ENCODE measurements at regions not wholly inside any gene's neighbourhood (a gene's known extent, or its start where the extent isn't known, plus 50 kb on each side); places are given as distances from the start of the nearest gene placed in this dataset.
"Not testable (repeated sequence)": the region's sequence is repeated elsewhere in the genome, so short reads cannot be mapped to it uniquely, and the experiment has no call there.

DNA sequence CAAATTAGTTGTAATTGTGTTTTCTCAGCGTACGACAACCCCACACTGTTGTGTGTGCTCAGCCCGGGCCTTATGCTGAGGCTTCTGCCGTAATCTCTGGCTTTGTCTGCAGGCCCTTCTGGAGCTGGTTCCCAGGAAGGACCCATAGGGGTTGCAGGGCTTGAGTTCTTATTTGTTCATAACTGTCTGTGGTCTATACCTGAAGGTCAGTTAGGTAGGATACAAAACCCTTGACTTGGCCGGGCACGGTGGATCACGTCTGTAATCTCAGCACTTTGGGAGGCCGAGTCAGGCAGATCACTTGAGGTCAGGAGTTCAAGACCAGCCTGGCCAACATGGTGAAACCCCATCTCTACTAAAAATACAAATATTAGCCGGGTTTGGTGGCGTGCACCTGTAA, 1010.2 kb downstream of the BRD1 start:
- not testable (repeated sequence) for DNase-seq (ENCODE audit: low spot score)

DNA sequence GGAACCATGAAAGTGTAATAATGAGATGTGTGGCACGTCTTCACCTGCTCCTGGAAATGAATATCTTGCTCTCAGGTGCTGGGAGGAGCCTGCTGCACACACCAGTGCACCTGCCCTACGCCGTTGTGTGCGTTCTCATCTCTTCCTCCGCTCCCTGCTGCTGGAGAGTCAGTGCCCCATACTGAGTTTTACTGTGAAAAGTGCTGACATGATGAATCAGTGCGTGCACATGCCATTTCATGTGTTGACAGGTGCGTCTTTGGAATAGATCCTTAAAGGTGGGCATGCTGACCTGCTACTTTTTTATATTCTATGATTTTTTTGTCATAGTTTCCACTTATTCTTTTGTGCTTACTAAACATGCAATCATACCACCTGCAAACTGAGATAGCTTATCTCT, 1015.8 kb downstream of the BRD1 start:
- no peak for DNase-seq (ENCODE audit: low spot score)

DNA sequence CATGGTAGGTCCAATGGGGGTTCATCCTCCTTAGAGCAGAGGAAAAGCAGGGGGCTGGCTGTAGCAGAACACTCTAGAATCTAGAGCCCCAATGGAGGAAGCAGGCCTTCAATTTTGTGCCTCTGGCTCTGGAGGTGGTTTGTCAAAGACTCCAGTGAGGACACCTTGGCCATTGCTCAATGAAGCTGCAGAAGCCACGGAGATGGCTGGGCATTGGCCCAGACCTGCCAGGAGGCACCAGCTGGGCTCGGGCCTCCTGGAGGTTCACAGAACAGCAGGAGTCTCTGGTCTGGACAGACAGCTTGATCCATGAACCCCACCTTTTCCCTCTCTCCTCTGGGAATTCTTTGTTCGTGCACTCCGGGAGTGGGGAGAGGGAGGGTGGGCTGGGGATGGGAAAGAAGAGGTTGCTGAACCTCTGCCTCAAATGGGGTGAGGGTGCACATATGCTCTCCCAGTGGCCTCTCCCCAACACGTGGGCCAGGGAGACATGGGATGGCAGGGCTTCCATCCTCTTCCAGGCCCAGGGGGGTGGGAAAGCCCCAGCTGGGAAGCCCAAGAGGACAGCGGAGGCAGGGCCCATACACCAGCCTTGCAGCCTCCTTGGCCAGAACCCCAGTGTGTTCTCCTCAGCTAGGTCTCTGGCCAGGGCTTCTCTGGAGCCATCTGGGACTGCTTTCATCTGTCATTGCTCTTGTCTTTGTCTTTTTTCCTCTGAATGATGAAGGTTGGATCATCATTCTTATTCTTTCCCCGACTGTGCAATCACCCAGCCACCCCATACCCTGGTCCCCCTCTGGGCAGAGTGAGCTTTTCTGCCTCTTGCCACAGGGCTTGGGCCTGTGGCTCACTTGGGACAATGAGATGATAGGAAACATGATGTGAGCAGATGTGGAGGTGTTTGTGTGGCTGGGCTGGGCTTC, 1019.4 kb downstream of the BRD1 start:
- DNase-seq (ENCODE audit: low spot score), result no peak

DNA sequence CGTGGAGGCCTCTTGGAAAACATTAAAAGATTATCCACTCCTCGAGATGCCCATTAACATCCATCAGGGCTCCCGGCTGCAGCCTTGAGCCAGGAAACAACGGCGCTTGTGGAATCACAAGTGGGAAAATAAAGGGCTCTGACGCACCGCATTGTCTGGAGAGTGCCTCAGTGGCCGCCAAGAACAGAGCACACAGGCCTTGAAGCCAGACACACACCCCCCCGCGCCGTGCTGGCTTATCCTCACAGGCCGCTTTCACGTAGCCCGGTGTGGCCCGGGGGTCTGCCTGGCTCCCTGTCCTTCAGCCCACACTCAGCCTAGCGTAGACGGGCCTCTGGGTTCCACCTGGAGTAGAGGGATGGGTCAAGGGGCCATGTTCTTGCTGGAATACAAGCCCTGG, 1020.5 kb downstream of the BRD1 start:
- no peak for DNase-seq (ENCODE audit: low spot score)

GRCh38 chr22:48806227-48806781, 1021.4 kb downstream of the BRD1 start:
- no peak for DNase-seq (ENCODE audit: low spot score)

- DNase-seq (ENCODE audit: low spot score), result no peak
Observed at GRCh38 chr22:48805516-48805915, 1022.2 kb downstream of the BRD1 start.

DNA sequence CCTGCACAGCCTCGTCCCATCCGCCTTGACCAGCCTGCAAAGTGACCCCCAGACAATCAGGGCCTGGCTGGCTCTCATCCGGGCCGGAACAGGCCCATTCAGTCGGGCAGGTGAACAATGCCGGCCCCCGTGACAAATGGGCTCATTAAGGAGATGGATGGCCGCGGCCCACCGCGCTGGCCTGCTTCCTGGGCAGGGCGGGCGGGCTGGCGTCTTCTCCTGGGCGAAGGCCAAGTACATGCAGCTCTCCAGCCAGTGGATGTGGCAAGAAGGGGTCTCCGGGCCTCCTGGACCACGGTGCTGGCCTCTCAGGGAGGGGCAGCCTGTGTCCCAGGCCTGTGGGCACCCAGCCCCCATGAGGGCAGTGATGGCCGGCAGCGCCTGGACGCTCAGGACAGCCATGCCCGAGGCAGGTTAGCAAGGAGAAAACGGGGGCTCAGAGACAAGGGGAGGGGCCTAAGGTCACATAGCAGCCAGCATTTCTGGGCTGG, 1022.8 kb downstream of the BRD1 start:
- DNase-seq (ENCODE audit: low spot score), result no peak

- DNase-seq (ENCODE audit: low spot score), result no peak
Observed at GRCh38 chr22:48803948-48804810, 1023.5 kb downstream of the BRD1 start.

DNA sequence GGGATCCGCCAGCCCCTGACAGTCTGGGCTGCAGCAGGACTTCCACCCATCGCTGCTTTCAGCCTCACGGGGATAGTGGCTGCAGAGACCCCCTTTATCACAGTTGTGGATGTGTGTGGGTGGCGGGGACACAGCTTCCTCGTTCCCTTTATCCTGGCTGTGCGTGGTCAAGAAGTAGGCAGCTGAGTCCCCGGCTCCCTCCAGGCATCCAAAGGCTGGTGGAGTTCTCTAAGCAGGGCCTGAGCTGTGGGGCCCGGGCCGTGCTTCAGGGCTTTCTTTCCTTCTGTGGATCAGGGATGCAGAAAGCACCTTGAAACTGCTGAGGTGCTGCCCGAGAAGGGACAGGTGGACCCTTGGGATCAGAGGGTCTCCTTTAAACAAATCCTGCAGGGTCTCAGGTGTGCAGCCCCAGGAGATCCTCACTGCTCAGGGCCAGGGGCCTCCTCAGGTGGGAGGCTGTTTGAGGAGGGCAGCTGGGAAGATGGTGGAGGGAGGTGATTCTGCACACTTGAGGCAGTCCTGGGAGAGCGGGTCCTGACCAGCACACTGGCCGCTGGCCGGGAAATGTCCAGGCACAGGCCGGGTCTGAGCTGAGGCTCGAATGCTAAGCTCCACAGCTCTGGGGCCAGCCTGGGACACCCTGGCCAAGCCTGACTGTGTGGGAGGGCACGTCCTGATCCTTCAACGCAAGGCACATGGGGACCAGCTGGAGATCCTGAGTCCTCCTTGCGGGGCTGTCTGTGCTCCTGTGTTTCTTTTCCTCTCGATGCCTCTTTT, 1024.3 kb downstream of the BRD1 start:
- no peak for DNase-seq (ENCODE audit: low spot score)

GRCh38 chr22:48802576-48802975, 1025.1 kb downstream of the BRD1 start:
- no peak for DNase-seq (ENCODE audit: low spot score)

- DNase-seq (ENCODE audit: low spot score), result no peak
Observed at GRCh38 chr22:48800886-48801607, 1026.6 kb downstream of the BRD1 start.

DNA sequence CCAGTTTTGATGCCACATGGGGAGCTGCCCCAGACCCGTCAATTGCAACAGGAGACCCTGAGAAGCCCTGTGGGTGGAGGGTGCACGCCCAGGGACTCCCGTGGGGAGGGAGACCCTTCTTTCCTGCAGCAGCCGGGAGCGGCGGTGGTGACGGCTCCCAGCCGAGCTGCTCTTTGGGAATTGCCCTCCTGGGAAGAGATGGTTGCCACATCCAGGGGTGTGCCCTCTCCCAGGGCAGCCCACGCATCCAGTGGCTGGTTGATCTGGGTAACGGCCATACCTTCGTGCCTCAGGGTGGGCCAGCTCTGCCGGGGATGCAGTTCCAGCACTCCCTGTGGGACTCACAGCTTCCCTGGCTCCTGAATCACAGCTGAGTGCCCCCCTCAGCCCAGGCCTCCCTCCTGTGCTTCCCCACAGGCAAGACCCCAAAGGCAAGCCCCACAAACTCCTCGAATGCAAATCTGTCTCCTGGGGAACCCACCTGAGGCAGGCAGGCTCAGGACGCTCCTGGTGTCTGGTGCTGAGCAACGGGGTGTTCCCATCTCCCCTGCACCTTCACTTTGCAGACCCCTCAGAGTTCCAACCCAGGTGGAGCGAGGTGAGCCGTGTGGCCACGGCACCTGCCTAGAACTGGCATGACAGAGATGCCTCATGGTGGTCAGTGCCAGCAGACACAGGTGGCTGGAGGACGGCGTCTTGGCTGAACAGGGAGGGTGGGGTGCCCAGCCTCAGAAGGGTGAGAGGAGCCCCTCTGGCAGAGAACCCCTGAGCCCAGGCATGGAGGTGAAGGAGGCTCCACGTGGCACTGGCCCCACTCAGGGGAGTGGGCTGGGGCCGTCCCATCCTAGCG, 1027.4 kb downstream of the BRD1 start:
- DNase-seq (ENCODE audit: low spot score), result no peak

DNA sequence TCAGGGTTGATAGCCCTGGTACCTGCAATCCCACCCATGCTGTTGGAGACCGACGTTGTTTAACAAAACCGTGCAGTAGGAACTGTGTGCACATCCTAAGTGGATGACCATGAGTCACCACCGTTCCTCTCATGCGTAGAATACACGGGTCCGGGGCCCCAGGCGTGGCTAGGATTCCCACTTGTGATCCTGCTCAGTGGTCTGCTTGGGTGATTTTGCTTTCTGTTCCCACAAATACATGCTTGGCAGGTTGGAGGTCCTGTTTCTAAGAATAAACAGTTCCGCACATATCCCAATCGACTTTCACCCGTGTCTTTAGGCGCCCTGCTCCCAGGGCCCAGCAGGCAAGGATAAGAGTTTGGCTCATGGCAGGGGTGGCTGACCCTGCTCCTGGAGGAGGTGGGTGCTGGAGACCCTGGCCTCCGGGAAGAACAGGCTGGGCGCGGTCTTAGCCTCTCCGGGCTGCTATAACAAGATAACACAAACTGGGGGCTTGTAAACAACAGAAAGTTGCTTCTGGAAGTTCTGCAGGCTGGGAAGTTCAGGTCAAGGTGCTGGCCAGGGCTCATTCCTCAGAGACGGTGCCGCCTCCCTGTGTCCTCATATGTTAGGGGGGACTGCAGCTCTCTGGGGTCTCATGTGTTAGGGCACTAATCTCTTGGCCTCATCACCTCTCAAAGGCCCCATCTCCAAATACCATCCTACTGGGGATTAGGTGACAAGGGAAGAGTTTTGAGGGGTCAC, 1028.3 kb downstream of the BRD1 start:
- DNase-seq (ENCODE audit: low spot score), result peak; percentile 7

GRCh38 chr22:48798281-48799226, 1029.1 kb downstream of the BRD1 start:
- no peak for DNase-seq (ENCODE audit: low spot score)

- no peak for DNase-seq (ENCODE audit: low spot score)
Observed at GRCh38 chr22:48797731-48798130, 1029.9 kb downstream of the BRD1 start.

DNA sequence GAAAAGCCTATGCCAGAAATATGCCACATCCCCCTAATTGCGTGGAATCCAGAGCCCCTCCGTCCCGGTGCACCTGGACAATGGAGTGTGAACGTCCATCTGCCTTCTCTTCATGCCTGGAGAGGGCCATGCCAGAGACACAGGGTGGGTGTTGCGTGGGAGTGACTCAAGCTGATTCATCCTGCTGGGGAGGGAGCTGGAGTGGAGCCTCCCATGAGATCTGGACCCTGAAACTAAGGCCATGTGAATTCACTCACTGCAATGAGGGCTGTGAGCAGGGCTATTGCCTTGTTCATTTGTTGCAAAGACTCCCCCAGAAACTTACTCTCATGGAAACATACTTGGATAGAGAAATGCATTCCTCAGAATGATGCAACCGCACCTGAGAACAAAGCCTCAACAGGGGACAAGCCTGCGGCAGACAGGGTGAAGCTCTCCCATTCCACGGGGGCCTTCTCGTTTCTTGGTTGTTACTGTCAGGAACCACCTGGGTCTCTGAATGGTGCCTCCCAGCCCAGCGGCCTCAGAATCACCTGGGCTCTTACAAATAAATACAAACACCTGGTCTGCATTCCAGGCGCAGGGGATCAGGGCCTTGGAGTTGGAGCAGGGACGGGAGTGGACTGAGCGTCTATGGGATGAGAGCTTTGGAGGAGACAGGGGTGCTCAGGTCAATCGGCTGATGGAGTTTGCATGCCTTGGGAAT, 1031.2 kb downstream of the BRD1 start:
- no peak for DNase-seq (ENCODE audit: low spot score)

DNA sequence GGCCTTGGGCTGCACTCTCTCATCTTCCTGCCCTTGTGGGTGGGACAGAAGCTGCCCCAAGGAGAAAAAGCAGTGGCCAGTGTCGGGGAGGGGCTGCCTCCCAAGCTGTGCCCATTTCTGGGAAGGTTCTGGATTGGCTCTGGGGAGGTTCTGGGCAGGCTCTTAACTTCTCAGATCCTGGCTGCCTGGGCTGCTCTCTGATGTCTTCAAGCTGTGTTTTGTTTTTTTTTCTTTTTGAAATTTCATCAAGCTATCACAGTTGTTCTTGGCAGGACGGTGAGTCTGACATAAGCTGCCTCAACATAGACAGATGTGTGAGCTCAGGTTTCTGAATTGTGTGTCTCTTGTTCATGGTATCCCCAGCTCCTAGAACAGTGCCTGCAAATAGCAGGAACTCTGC, 1032.0 kb downstream of the BRD1 start:
- DNase-seq (ENCODE audit: low spot score), result no peak

DNA sequence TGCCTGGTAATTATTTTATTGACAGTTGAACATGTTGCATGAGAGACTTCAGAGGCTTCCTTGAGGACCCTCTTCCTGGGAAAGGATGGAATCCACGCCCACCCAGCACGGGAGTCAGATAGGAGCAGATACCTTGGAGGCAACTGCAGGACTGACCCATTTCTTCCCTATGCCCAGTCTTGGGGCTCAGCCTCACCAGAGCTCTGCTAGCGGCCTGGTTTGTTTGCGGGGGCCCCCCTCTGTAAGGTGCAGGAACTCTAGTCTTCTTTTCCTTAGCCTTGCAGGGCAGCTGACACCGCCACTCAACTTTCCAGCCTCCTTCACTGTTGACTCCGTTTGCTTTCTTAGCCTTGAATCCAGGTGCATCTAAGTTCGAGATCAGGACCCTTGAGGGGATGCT, 1032.8 kb downstream of the BRD1 start:
- DNase-seq (ENCODE audit: low spot score), result no peak
